Activated gamma-delta T cell treated with Interleukin-2 at 50 U/mL for 16 hours (primary cell): ENCODE measurements at regions not wholly inside any gene's neighbourhood (a gene's known extent, or its start where the extent isn't known, plus 50 kb on each side); places are given as distances from the start of the nearest gene placed in this dataset.
A peak's percentile ranks its signal among the peaks of the same experiment; 100 is the strongest.
"Not testable (repeated sequence)": the region's sequence is repeated elsewhere in the genome, so short reads cannot be mapped to it uniquely, and the experiment has no call there.

Source experiments
- DNase-seq: peaks from one replicate; pipeline ENCODE4 v3.0.0-alpha.2; 2020

DNA sequence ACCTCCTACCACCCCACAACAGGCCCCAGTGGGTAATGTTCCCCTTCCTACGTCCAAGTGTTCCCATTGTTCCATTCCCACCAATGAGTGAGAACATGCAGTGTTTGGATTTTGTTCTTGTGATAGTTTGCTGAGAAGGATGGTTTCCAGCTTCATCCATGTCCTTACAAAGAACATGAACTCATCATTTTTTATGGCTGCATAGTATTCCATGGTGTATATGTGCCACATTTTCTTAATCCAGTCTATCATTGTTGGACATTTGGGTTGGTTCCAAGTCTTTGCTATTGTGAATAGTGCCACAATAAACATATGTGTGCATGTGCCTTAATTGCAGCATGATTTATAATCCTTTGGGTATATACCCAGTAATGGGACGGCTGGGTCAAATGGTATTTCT, 81.6 kb downstream of the P2RY10 start:
- not testable (repeated sequence) for DNase-seq

DNA sequence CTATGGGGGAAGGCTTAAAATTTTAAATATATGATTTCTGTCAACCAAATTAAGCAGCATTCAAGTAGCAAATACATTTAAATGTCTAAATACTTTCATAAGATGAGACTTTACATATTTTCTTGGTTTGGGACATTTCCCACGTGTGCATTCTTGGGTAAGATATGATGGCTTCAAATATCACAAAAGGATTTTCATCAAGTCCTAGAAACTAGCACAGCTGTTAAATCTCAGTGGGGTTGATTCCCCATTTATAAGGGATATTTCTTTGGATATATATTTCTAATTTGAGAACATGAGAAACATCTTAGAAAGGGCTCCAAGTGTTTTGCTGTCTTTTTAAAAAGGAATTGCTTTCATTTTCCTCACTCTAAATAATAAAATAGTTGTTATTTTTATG, 90.2 kb downstream of the P2RY10 start:
- no peak for DNase-seq

DNA sequence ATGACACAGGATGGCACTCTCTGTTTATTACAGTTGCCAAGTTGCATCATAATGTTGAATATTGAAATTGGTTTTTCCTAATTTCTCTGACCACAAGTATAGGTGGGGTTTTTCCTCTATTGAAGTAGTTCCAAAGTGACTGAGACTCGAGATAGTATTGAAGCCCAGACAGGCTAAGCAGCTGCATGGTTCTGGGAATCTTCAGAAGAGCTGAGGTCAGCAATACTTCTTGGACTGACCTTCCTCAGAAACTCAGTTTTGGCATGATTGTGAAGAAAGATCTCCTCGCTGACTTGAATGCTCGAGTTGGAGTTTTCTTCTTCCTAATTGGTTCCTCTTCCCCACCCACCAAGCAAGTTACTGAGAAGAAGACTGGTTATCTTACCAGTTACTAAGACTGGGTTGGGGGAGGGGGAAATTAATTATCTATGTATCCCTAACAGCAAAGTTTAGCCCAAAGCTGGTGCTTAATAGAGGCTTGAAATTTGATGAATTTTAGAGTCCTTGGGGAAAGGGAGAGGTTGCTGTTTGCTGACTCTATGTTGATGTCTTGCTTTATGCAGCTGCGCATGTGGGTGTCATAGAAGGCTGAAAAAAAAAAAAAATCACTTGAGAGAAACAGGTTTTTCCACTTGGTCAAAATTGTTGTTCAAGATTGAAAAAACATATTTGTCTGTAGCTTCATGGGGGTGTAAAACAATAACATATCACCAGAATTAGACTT, 91.1 kb downstream of the P2RY10 start:
- DNase-seq, result no peak

DNA sequence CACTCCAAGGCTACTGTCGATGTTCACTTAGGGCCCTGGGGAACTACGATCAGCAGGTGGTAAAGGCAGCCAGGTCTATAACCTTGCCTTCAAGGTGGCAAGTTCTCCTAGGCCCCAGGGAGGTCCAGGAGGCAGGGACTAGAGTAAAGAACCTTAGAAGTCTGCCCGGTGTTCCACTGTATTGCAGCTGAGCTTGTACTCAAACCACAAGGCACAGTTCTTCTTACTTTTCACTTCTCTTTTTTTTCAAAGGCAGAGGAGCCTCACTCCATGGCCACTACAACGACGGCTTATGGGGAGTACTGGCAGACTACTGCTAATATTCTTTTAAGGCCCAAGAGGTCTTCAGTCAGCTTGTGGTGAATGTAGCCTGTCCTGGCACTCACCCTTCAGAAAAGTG, 78.8 kb upstream of the GPR174 start:
- no peak for DNase-seq

DNA sequence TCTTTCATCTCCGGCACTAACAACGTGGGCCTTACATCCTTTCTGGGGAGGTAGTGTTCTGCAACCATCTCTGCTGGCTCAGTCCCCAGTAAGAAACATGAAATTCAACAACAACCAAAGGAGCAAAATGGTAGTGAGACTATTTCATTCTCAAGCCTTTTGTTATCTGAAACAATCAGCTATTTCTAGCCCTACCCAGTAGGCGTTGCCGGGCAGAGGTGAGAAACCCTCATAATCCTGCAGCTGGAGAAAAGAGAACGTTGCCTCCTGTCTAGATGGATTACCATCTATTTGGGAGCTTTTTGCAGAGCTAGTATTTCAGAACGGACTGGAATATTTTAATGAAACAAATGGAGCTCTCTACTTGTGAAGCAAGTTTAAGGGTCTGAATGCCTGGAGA, 66.4 kb upstream of the GPR174 start:
- no peak for DNase-seq

DNA sequence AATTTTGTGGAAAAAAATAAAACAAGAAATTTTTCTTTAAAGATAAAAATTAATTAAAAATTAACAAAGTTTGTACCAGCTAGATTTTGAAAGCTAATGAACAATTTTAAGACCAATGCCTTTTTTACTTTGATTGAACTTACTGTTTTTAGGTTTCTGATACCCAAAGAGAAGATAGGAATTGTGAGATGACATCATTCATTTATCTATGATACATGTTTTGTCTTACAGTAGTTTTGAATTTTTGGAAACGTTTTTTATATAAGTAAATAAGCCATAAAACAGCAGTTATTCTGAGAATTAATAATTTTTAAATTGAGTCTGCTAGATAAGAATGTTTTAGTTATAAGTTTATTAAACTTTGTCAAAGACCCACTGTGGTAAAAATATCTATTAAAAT, 65.0 kb upstream of the GPR174 start:
- no peak for DNase-seq

DNA sequence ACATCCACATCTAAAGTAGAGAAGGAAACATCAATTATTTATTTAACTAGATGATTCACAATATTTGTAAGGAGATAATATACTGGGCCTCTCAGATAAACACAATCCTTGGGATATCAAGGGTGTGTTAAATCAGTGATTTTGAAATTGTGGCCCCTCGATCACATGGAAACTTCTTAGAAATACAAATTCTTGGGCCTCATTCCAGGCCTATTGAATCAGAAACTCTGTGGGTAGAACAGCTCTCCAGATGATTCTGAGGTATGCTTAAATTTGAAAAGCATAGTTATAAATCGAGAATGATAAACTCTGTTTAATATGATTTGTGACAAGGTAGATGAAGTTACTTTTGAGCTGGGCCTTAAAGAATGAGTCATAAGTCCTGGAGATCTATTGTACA, 64.3 kb upstream of the GPR174 start:
- DNase-seq, result no peak

DNA sequence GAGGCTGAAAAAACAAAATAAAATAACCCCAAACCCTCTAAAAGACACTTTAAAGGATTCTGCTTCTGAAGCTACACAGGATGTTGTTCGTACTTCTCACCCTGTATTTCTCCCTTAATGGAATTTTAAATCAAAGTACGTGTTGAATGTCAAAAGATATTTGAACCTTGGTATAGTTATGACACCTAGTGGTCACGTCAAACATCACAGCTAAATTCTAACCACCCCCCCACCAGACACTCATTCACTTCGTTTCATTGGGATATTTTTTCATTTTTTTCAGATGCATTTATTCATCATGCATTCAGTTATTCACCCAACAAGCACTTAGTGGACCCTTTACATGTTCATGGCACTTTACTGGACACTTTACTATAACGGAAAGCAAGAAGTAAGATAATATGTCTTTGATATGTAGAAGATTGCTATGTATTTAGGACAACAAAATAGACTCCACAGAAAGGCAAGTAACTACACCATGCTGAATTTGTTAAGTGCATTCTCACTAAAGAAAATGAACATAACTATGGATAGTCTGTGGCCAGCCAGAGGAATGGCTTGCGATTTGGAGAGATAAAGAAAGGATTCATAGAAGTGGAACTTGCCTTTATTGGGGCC, 62.5 kb upstream of the GPR174 start:
- peak; percentile 27 for DNase-seq

DNA sequence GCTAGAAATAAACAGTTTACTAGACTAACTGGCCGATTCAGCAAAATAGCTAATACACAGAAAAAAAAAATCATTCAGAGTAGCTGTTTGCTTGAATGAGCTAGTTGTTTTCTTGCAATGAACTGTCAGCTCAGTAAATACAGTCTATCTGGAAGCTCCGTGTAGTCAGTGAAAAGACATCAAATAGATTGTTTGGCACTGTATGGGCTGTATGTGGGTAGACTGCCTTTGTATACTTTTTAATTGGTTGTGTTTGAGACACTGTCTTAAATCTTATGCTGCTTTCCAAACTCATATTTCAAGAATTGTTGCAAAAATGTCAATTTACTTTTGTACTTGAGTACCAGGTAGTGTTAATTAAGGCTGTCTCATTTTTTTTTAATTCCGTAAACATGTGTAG, 61.6 kb upstream of the GPR174 start:
- DNase-seq, result no peak

DNA sequence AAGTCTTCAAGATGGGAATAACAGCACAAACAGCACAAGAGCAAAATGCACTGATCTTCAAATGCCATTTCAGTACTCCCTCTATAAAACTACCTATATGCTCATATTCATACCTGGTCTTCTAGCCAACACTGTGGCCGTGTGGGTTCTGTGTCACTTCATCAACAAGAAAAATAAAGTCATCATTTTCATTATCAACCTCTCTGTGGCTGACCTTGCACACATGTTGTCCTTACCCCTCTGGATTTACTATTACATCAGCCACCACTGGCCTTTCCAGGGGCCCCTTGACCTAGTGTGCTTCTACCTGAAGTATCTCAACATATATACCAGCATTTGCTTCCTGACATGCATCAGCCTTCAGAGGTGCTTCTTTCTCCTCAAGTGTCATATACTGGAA, 59.6 kb upstream of the GPR174 start:
- no peak for DNase-seq

DNA sequence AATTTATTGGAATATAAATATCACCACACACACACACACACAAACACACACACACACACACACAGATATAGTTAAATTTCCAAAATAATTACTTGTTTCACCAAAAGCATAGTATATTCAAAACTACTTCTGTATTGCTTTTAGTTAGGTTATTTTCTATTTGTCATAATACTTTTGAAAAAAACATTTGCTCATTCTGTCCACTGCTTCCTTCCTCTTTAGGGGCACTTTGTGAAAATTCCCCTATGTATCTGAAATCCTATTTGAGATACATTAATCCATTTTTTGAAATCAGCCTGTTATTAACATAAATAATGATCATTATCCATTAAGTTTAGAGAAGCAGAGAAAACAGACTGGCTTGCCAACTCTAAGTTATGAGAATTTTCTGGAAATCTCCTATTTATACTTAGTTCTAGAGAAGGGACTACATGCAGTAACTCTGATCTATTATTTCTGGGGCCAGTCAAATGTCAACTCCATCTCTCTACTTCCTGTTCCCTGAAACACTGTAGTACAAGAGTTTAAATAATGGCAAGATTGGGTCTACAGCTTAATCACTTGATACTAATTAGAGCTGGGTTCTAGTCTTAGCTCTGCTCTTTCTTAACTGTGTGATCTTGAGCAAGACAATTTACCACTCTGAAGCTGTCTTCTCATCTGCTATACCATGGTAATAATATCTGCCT, 54.4 kb upstream of the GPR174 start:
- DNase-seq, result no peak

DNA sequence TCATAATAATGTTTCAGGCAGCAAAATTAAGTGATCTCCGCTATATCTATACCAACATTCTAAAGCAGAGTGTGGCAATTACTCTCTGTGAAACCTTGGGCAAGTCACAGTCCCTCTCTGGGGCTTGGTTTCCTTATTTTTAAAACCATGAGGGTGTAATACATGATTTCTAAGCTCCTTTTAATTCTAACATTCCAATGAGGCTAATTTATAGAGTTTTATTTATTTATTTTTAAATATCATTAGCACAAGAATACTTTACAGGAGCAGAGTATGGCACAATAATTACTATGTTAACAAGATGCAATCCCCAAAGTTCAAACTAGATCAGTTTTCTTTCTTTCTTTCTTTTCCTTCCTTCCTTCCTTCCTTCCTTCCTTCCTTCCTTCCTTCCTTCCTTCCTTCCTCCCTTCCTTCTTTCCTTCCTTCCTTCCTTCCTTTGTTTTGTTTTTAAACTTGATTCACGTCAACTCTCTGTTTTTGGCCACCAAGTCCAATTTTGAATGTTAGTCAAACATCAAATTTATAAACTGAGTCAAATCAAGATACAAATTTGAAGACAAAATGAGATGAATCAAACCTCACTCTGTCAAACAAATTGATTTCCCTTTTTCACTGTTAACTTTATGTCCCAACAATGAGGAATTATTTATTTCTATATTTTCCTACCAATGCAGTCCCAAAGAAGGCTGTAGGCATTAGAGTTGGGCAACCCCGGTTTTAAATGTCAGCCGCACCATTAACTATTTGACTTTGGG, 50.2 kb upstream of the GPR174 start:
- no peak for DNase-seq
